H9 (cell line): ENCODE measurements at regions not wholly inside any gene's neighbourhood (a gene's known extent, or its start where the extent isn't known, plus 50 kb on each side); places are given as distances from the start of the nearest gene placed in this dataset.

Experiments
- DNase-seq: peaks from one replicate; pipeline ENCODE4 v3.0.0-alpha.2; 2017
- H2AFZ ChIP-seq: one replicate; pipeline ENCODE4 v1.6.1; 2013; ENCODE audit warnings: mild to moderate bottlenecking, low read length, control low read depth, moderate library complexity
- H2AK5ac ChIP-seq: 2 replicates; pipeline ENCODE4 v1.6.1; 2013; ENCODE audit warnings: low read length, control low read depth, mixed read lengths; ENCODE audit not compliant: insufficient read length
- H2BK120ac ChIP-seq: one replicate; pipeline ENCODE4 v1.6.1; 2013; ENCODE audit warnings: low read depth, mild to moderate bottlenecking, low read length, control low read depth, inconsistent platforms; ENCODE audit not compliant: poor library complexity, severe bottlenecking
- H2BK12ac ChIP-seq: 2 replicates; pipeline ENCODE4 v1.6.1; 2013; ENCODE audit warnings: low read length, control low read depth, mixed read lengths, low read depth; ENCODE audit not compliant: insufficient read length
- H2BK15ac ChIP-seq: 2 replicates; pipeline ENCODE4 v1.6.1; 2013; ENCODE audit warnings: low read depth, low read length, control low read depth
- H2BK20ac ChIP-seq: one replicate; pipeline ENCODE4 v1.6.1; 2013; ENCODE audit warnings: low read depth, mild to moderate bottlenecking, low read length, control low read depth, inconsistent platforms; ENCODE audit not compliant: poor library complexity, severe bottlenecking
- H2BK5ac ChIP-seq: 2 replicates; pipeline ENCODE4 v1.6.1; 2013; ENCODE audit warnings: low read length, control low read depth, mixed read lengths; ENCODE audit not compliant: insufficient read length
- H3K14ac ChIP-seq: 2 replicates; pipeline ENCODE4 v1.6.1; 2013; ENCODE audit warnings: low read length, control low read depth; ENCODE audit not compliant: insufficient read depth
- H3K18ac ChIP-seq: 2 replicates; pipeline ENCODE4 v1.6.1; 2013; ENCODE audit warnings: low read depth, mild to moderate bottlenecking, mixed read lengths, low read length, control low read depth; ENCODE audit not compliant: insufficient read length
- H3K23ac ChIP-seq: 2 replicates; pipeline ENCODE4 v1.6.1; 2013; ENCODE audit warnings: low read length, control low read depth, mixed read lengths, low read depth; ENCODE audit not compliant: insufficient read length
- H3K23me2 ChIP-seq: 2 replicates; pipeline ENCODE4 v1.6.1; 2013; ENCODE audit warnings: low read depth, mild to moderate bottlenecking, mixed read lengths, low read length, control low read depth; ENCODE audit not compliant: insufficient read length, poor library complexity, severe bottlenecking
- H3K27ac ChIP-seq: 2 replicates; pipeline ENCODE4 v1.5.1; 2013; ENCODE audit warnings: low read length, control low read depth, mixed read lengths, low read depth; ENCODE audit not compliant: insufficient read length
- H3K27me3 ChIP-seq: 2 replicates; pipeline ENCODE4 v1.6.1; 2013; ENCODE audit warnings: low read length, control low read depth, inconsistent platforms; ENCODE audit not compliant: insufficient read depth
- H3K4ac ChIP-seq: 2 replicates; pipeline ENCODE4 v1.6.1; 2013; ENCODE audit warnings: low read depth, mild to moderate bottlenecking, control low read depth, inconsistent platforms, low read length, moderate library complexity
- H3K4me1 ChIP-seq: 2 replicates; pipeline ENCODE4 v1.6.1; 2013; ENCODE audit warnings: low read length, control low read depth, inconsistent platforms; ENCODE audit not compliant: insufficient read depth
- H3K4me2 ChIP-seq: 2 replicates; pipeline ENCODE4 v1.6.1; 2013; ENCODE audit warnings: low read length, control low read depth, mixed read lengths; ENCODE audit not compliant: insufficient read length, insufficient read depth
- H3K56ac ChIP-seq: 2 replicates; pipeline ENCODE4 v1.6.1; 2013; ENCODE audit warnings: low read depth, mild to moderate bottlenecking, mixed read lengths, low read length, control low read depth; ENCODE audit not compliant: insufficient read length
- H3K79me1 ChIP-seq: 2 replicates; pipeline ENCODE4 v1.6.1; 2013; ENCODE audit warnings: low read depth, mild to moderate bottlenecking, moderate library complexity, low read length, control low read depth, inconsistent platforms; ENCODE audit not compliant: insufficient read depth, poor library complexity, severe bottlenecking
- H3K79me2 ChIP-seq: 2 replicates; pipeline ENCODE4 v1.6.1; 2013; ENCODE audit warnings: low read length, control low read depth, inconsistent platforms; ENCODE audit not compliant: insufficient read depth
- H3K9ac ChIP-seq: 2 replicates; pipeline ENCODE4 v1.6.1; 2013; ENCODE audit warnings: low read length, control low read depth, mixed read lengths; ENCODE audit not compliant: insufficient read length; ENCODE audit errors: extremely low read depth
- H3K9me3 ChIP-seq: one replicate; pipeline ENCODE4 v1.6.1; 2013; ENCODE audit warnings: low read depth, low read length, inconsistent platforms; ENCODE audit not compliant: control insufficient read depth
- H3T11ph ChIP-seq: one replicate; pipeline ENCODE4 v1.6.1; 2013; ENCODE audit warnings: mild to moderate bottlenecking, low read length, control low read depth, inconsistent platforms
- H4K20me1 ChIP-seq: one replicate; pipeline ENCODE4 v1.6.1; 2013; ENCODE audit not compliant: control insufficient read depth, insufficient read length, insufficient read depth
- H4K5ac ChIP-seq: 2 replicates; pipeline ENCODE4 v1.6.1; 2013; ENCODE audit warnings: low read depth, mild to moderate bottlenecking, mixed read lengths, low read length, control low read depth; ENCODE audit not compliant: insufficient read length
- H4K8ac ChIP-seq: replicated peaks from 2 replicates; pipeline ENCODE4 v1.6.1; 2013; ENCODE audit warnings: low read length, control low read depth, mixed read lengths, low read depth; ENCODE audit not compliant: insufficient read length
- H4K91ac ChIP-seq: 2 replicates; pipeline ENCODE4 v1.6.1; 2013; ENCODE audit warnings: low read depth, mild to moderate bottlenecking, moderate library complexity, mixed read lengths, low read length, control low read depth; ENCODE audit not compliant: insufficient read length
- H3K27ac Mint-ChIP-seq, 3 experiments: 2 replicates in 2 of 3; 3 replicates in 1 of 3; pipeline ENCODE4 v1.8.0; 2020 to 2021; ENCODE audit warnings: mixed read lengths in 3 of 3, mild to moderate bottlenecking in 1 of 3, moderate library complexity in 1 of 3
- H3K27me3 Mint-ChIP-seq: 2 replicates; pipeline ENCODE4 v1.8.0; 2021; ENCODE audit warnings: low read depth, mild to moderate bottlenecking, moderate library complexity, mixed read lengths
- H3K36me3 Mint-ChIP-seq, 3 experiments: 2 replicates in 2 of 3; 3 replicates in 1 of 3; pipeline ENCODE4 v1.8.0; 2020 to 2021; ENCODE audit warnings: low read depth in 3 of 3, mixed read lengths in 3 of 3; ENCODE audit not compliant: insufficient read depth in 1 of 3
- H3K4me1 Mint-ChIP-seq, 2 experiments: 2 replicates each; pipeline ENCODE4 v1.8.0; 2020; ENCODE audit warnings: mixed read lengths in 2 of 2
- H3K4me3 Mint-ChIP-seq, 2 experiments: 2 replicates in 1 of 2; 3 replicates in 1 of 2; pipeline ENCODE4 v1.8.0; 2020 to 2021; ENCODE audit warnings: mild to moderate bottlenecking in 2 of 2, mixed read lengths in 2 of 2, moderate library complexity in 1 of 2
- H3K9me3 Mint-ChIP-seq, 2 experiments: 2 replicates in 1 of 2; 3 replicates in 1 of 2; pipeline ENCODE4 v1.8.0; 2020; ENCODE audit warnings: mild to moderate bottlenecking in 2 of 2, mixed read lengths in 2 of 2, moderate library complexity in 1 of 2
- CTCF ChIP-seq: fragments of 200-600 bp; sonication (generic); conservative IDR thresholded peaks from 3 replicates; pipeline ENCODE4 v1.8.0; 2021; ENCODE audit warnings: antibody characterized with exemption, mild to moderate bottlenecking
- WGBS: extraction: QIAGEN DNeasy Blood & Tissue Kit; methylation state at CpG from one replicate; pipeline ENCODE4 v1.1.7; 2013; ENCODE audit warnings: missing lambda C conversion rate, low lambda C conversion rate, mixed read lengths; ENCODE audit not compliant: insufficient read length; ENCODE audit errors: extremely low coverage; 5-methylcytosine and 5-hydroxymethylcytosine counted together

GRCh38 chr13:74450964-74451363 lies 316.8 kb upstream of the KLF12 start:
- peaks cover 4% of the 10 kb centered on the region in 2 experiments; a peak in 2 of 4 replicates for H3K4me1 Mint-ChIP-seq
- Histone ChIP-seq H2BK12ac (no peak overlapping the region), H3K4me1 (no peaks in the 10 kb centered on the region), H3K18ac (no peak overlapping the region), H2AK5ac (no peak overlapping the region), H3K79me2 (no peaks in the 10 kb centered on the region), H3K23me2 (no peaks in the 10 kb centered on the region), H3K9me3 (no peaks in the 10 kb centered on the region), H3K27ac (no peak overlapping the region), H2AFZ (no peak overlapping the region), H2BK20ac (no peak overlapping the region), H3K4me2 (no peak overlapping the region), H3K9ac (no peak overlapping the region), H3K14ac (no peak overlapping the region), H4K5ac (no peak overlapping the region), H3K79me1 (no peaks in the 10 kb centered on the region), H2BK15ac (no peak overlapping the region), H3K4ac (no peak overlapping the region), H3K23ac (no peak overlapping the region), H3T11ph (no peak overlapping the region), H2BK120ac (no peak overlapping the region), H2BK5ac (no peak overlapping the region), H4K20me1 (no peaks in the 10 kb centered on the region), H3K27me3 (no peaks in the 10 kb centered on the region), H4K91ac (no peak overlapping the region), H3K56ac (no peak overlapping the region), H4K8ac (no peak overlapping the region)
- no peaks in the 10 kb centered on the region for H3K9me3 Mint-ChIP-seq
- no peak overlapping the region for H3K4me3 Mint-ChIP-seq
- no peaks in the 10 kb centered on the region for H3K27me3 Mint-ChIP-seq
- no peak for DNase-seq
- no peak overlapping the region for H3K27ac Mint-ChIP-seq
- H3K36me3 Mint-ChIP-seq: peaks cover 0 to 4% (median 0%) of the 10 kb centered on the region in 3 experiments; a peak in 2 of 7 replicates
- TF ChIP-seq CTCF: no peak
- no CpG with 5 or more reads among the region's 3 CpGs for WGBS
